T-cell (primary cell): ENCODE measurements at regions not wholly inside any gene's neighbourhood (a gene's known extent, or its start where the extent isn't known, plus 50 kb on each side); places are given as distances from the start of the nearest gene placed in this dataset.

Source experiments
- ATAC-seq, 4 experiments: fragments of 200-7000 bp in 3 of 4; fragments of 150-1000 bp in 1 of 4; cut with Tn5 transposase; replicated peaks in 1 of 4; 1 replicate in 3 of 4; 2 replicates in 1 of 4; pipeline ENCODE4 v1.10.0; 2021; ENCODE audit warnings: moderate library complexity in 3 of 4, mild to moderate bottlenecking in 2 of 4, moderate number of reproducible peaks in 1 of 4
- CTCF ChIA-PET, 2 donors: fragments of 300-600 bp; sonication (Branson Sonifier 250); formaldehyde crosslinking; loops; one replicate each; lab custom pipeline; 2022; ENCODE audit warnings: antibody characterized with exemption in 2 of 2; lab: Charles Lee
- POLR2A ChIA-PET, 2 donors: fragments of 300-600 bp; sonication (Branson Sonifier 250); formaldehyde crosslinking; loops; one replicate each; lab custom pipeline; 2022; ENCODE audit warnings: antibody characterized with exemption in 2 of 2; lab: Charles Lee
- DNase-seq, 35 experiments: peaks; one replicate each; pipeline versions ENCODE4 v3.0.0 to v3.0.0-alpha.2; 2013 to 2023
- H3K27ac ChIP-seq: one replicate; pipeline ENCODE4 v1.5.1; 2013; ENCODE audit warnings: low read length
- H3K27me3 ChIP-seq, 2 experiments: replicated peaks in 1 of 2; 1 replicate in 1 of 2; 2 replicates in 1 of 2; pipeline versions ENCODE4 v1.6.1 to v1.7.0; 2013; ENCODE audit warnings: low read length in 1 of 2, mixed read lengths in 1 of 2; ENCODE audit not compliant: control insufficient read depth in 2 of 2, insufficient read depth in 2 of 2; ENCODE audit errors: extremely low read depth in 1 of 2
- H3K36me3 ChIP-seq, 2 donors: 1 replicate in 1 of 2; 2 replicates in 1 of 2; pipeline versions ENCODE4 v1.6.1 to v1.7.0; 2013; ENCODE audit warnings: low read length in 1 of 2; ENCODE audit not compliant: control insufficient read depth in 2 of 2, insufficient read depth in 1 of 2; ENCODE audit errors: extremely low read depth in 1 of 2
- H3K4me1 ChIP-seq, 2 experiments: 1 replicate in 1 of 2; 2 replicates in 1 of 2; pipeline versions ENCODE4 v1.6.1 to v1.7.0; 2013; ENCODE audit warnings: low read length in 2 of 2, mixed read lengths in 1 of 2; ENCODE audit not compliant: insufficient read depth in 2 of 2, control insufficient read depth in 1 of 2; ENCODE audit errors: extremely low read depth in 1 of 2
- H3K4me3 ChIP-seq, 2 donors: 1 replicate in 1 of 2; 2 replicates in 1 of 2; pipeline versions ENCODE4 v1.5.1 to v1.7.0; 2013; ENCODE audit warnings: mild to moderate bottlenecking in 2 of 2, low read length in 1 of 2, moderate library complexity in 1 of 2; ENCODE audit not compliant: control insufficient read depth in 1 of 2; ENCODE audit errors: extremely low read depth in 1 of 2
- H3K9me3 ChIP-seq: 2 replicates; pipeline ENCODE4 v1.7.0; 2013
- H3K27ac Mint-ChIP-seq, 2 donors: one replicate each; pipeline ENCODE4 v1.8.0; 2020 to 2021; ENCODE audit warnings: mild to moderate bottlenecking in 2 of 2, mixed read lengths in 2 of 2
- H3K27me3 Mint-ChIP-seq, 2 donors: one replicate each; pipeline ENCODE4 v1.8.0; 2021 to 2022; ENCODE audit warnings: mixed read lengths in 2 of 2
- H3K36me3 Mint-ChIP-seq: one replicate; pipeline ENCODE4 v1.8.0; 2021; ENCODE audit warnings: mixed read lengths
- H3K4me1 Mint-ChIP-seq, 3 donors: one replicate each; pipeline ENCODE4 v1.8.0; 2020 to 2022; ENCODE audit warnings: mixed read lengths in 3 of 3, mild to moderate bottlenecking in 1 of 3
- H3K4me3 Mint-ChIP-seq, 3 donors: one replicate each; pipeline ENCODE4 v1.8.0; 2020 to 2022; ENCODE audit warnings: mild to moderate bottlenecking in 3 of 3, mixed read lengths in 3 of 3, moderate library complexity in 3 of 3
- H3K9me3 Mint-ChIP-seq, 3 donors: one replicate each; pipeline ENCODE4 v1.8.0; 2020 to 2022; ENCODE audit warnings: mixed read lengths in 3 of 3
- WGBS: methylation state at CpG from one replicate; pipeline ENCODE4 v1.1.5; 2013; ENCODE audit warnings: missing lambda C conversion rate; ENCODE audit not compliant: insufficient coverage; 5-methylcytosine and 5-hydroxymethylcytosine counted together

DNA sequence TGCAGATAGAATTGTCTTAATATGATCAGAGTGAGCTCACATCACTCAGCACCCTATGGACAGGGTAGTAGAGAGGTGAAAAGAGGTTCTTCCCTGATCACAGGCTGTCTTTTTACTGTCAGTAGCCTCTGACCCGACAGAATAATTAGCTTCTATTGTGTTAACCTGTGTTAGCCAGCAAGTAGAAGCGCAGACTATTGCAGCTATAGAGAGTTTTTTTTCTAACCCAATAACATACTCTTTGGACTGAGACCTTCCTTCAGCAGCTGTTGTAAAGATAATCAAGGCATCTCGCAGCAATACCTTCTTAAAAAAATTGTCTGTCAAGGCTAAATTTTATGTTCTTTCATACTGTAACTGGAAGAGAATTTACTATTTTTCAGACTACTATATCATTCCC lies 670.4 kb downstream of the ADCYAP1 start:
- Histone ChIP-seq H3K9me3 (no peaks in the 10 kb centered on the region), H3K27ac (no peak overlapping the region), H3K36me3 (no peaks in the 10 kb centered on the region), H3K27me3 (no peaks in the 10 kb centered on the region), H3K4me3 (no peak overlapping the region), H3K4me1 (no peaks in the 10 kb centered on the region)
- H3K27me3 Mint-ChIP-seq, result no peaks in the 10 kb centered on the region
- WGBS, result no CpG with 5 or more reads among the region's 3 CpGs
- no peaks in the 10 kb centered on the region for H3K4me1 Mint-ChIP-seq
- no peak for ATAC-seq
- no peak overlapping the region for H3K4me3 Mint-ChIP-seq
- ChIA-PET CTCF (no interaction called here), POLR2A (no interaction called here)
- no peaks in the 10 kb centered on the region for H3K36me3 Mint-ChIP-seq
- no peak for DNase-seq
- H3K27ac Mint-ChIP-seq, result no peak overlapping the region
- no peaks in the 10 kb centered on the region for H3K9me3 Mint-ChIP-seq

DNA sequence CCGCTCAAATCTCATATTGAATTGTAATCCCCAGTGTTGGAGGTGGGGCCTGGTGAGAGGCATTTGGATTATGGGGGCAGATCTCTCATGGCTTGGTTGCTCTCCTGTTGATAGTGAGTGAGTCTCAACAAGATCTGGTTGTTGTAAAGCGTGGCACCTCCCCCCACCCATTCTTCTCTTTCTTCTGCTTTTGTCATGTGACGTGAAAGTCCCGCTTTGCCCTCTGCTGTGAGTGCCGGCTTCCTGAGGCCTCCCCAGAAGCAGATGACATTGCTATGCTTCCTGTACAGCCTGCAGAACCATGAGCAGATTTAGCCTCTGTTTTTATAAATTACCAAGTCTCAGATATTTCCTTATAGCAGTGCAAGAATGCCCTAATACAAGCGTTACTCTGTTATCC lies 673.8 kb downstream of the ADCYAP1 start:
- Histone ChIP-seq H3K4me3 (no peak overlapping the region), H3K27ac (no peak overlapping the region), H3K36me3 (no peaks in the 10 kb centered on the region), H3K9me3 (no peaks in the 10 kb centered on the region), H3K4me1 (no peaks in the 10 kb centered on the region), H3K27me3 (no peaks in the 10 kb centered on the region)
- Mint-ChIP-seq H3K4me1 (no peaks in the 10 kb centered on the region), H3K27ac (no peak overlapping the region), H3K36me3 (no peaks in the 10 kb centered on the region), H3K27me3 (peaks cover 3 to 10% of the 10 kb centered on the region in 2 donors), H3K9me3 (no peaks in the 10 kb centered on the region), H3K4me3 (no peak overlapping the region)
- ATAC-seq, result no peak
- no peak for DNase-seq
- POLR2A ChIA-PET, result no interaction called here
- WGBS, result 72% methylated on average over 4 of the region's 6 CpGs
- CTCF ChIA-PET, result no interaction called here

DNA sequence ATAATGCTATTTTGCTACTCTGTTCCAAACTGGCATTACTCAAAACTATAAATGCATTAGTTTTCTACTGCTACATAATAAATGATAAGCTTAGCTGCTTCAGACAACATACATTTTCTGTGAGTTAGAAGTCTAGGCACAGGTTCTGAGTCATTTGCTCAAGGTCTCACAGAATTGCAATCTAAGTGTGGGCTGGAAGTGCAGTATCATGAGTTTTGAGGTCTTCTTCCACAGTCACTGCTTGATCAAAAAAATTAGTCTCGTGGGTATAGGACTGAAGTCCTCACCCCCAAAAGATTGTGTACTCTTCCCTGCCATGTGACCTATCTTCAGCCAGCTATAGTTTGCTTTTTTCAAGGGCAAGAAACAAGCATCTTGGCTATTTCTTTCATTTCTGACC lies 676.9 kb downstream of the ADCYAP1 start:
- ChIA-PET POLR2A (no interaction called here), CTCF (no interaction called here)
- no peaks in the 10 kb centered on the region for H3K9me3 ChIP-seq
- H3K27ac ChIP-seq, result no peak overlapping the region
- no peaks in the 10 kb centered on the region for H3K9me3 Mint-ChIP-seq
- H3K36me3 ChIP-seq, result no peaks in the 10 kb centered on the region
- H3K4me1 Mint-ChIP-seq, result peaks cover 0 to 2% (median 0%) of the 10 kb centered on the region in 3 donors
- H3K36me3 Mint-ChIP-seq, result no peaks in the 10 kb centered on the region
- DNase-seq, result no peak
- no peak overlapping the region for H3K27ac Mint-ChIP-seq
- ATAC-seq, result no peak
- no peak overlapping the region for H3K4me3 ChIP-seq
- 50% methylated on average over 1 of the region's 1 CpG for WGBS
- no peaks in the 10 kb centered on the region for H3K27me3 ChIP-seq
- no peak overlapping the region for H3K4me3 Mint-ChIP-seq
- H3K27me3 Mint-ChIP-seq, result peaks cover 8 to 16% of the 10 kb centered on the region in 2 donors
- H3K4me1 ChIP-seq, result no peaks in the 10 kb centered on the region

DNA sequence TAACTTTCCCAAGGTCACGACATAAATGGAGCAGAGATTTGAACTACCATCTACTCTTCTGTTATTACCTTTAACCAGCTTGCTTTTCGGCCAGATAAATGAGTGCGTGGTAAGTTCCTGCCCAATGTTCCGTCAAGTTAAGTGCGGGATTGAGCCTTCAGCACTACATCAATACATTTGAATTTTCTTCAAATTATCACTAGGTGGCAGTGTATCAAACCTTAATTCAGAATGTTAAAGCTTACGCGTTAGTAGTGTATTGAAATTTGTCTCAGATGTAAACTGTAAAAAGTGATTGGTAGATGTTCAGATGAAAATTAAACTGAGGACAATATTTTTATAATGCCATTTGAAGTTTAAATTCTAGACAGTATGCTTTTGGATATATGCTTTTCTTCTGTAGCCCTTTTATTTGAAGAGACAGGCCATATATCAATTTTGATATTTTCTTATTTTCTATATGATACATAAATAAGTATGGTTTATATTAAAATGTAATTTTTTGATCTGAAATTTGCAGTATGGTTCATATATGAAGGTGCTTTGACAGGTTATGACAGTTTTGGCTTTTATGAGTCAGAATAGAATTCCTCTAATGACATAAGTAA lies 681.3 kb downstream of the ADCYAP1 start:
- Histone ChIP-seq H3K27me3 (no peaks in the 10 kb centered on the region), H3K4me3 (no peak overlapping the region), H3K4me1 (no peaks in the 10 kb centered on the region), H3K27ac (no peak overlapping the region), H3K9me3 (no peaks in the 10 kb centered on the region), H3K36me3 (no peaks in the 10 kb centered on the region)
- peaks cover 0 to 2% (median 0%) of the 10 kb centered on the region in 3 donors for H3K4me1 Mint-ChIP-seq
- H3K27me3 Mint-ChIP-seq, result peaks cover 8 to 15% of the 10 kb centered on the region in 2 donors
- no peak overlapping the region for H3K27ac Mint-ChIP-seq
- ATAC-seq (no peak), DNase-seq (peak in 1 of 35 experiments; percentile 19)
- POLR2A ChIA-PET, result no interaction called here
- no peak overlapping the region for H3K4me3 Mint-ChIP-seq
- WGBS, result 7% methylated on average over 3 of the region's 7 CpGs
- CTCF ChIA-PET, result interaction anchor here in 1 of 2 donors (1.3 to 1.5 kb wide), 2 partner anchors 956 to 961 kb away, joined by 6 to 10 read pairs; no protein-coding TSS in a partner anchor
- no peaks in the 10 kb centered on the region for H3K9me3 Mint-ChIP-seq
- no peaks in the 10 kb centered on the region for H3K36me3 Mint-ChIP-seq

DNA sequence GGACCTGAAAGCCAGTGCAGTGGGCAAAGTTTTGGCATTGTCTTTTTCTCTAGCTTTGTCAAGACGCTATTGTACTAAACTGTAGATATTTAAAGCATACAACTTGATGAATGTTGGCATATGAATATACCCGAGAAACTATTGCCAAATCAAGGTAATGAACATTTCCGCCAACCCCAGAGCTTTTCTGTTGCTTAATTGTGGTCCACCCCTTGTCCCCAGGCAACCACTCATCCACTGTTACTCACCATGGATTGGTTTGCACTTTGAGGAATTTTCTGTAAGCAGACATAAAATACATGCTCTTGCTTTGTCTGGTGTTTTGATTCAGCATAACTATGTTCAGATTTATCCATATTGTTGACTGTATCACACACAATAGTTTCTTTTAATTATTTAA lies 688.4 kb downstream of the ADCYAP1 start:
- CTCF ChIA-PET, result no interaction called here
- no CpG with 5 or more reads among the region's 3 CpGs for WGBS
- H3K4me3 Mint-ChIP-seq, result no peak overlapping the region

DNA sequence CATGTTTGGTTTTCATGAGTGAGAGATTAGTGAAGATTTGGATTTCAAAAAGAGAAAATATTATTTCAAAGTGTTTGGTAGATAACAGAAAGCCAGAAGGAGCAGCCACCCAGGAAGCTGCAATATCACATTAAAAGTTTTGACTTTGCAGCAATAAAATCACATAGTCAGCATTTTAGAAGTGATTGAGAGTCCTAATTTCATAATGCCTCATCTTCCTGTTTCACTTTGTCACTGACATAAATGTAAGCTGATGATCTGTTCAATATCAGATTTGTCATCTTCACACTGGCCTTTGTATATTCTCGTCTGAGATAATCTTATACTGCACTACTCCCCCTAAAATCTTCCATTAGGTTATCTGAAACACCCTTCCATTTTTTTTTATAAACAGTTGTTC lies 690.5 kb downstream of the ADCYAP1 start:
- no peaks in the 10 kb centered on the region for H3K36me3 Mint-ChIP-seq
- no peaks in the 10 kb centered on the region for H3K4me1 ChIP-seq
- no CpG with 5 or more reads among the region's 1 CpG for WGBS
- no peak overlapping the region for H3K4me3 ChIP-seq
- POLR2A ChIA-PET, result no interaction called here
- DNase-seq (no peak), ATAC-seq (no peak)
- no peak overlapping the region for H3K27ac Mint-ChIP-seq
- peaks cover 0 to 2% of the 10 kb centered on the region in 2 donors for H3K27me3 Mint-ChIP-seq
- CTCF ChIA-PET, result no interaction called here
- H3K36me3 ChIP-seq, result no peaks in the 10 kb centered on the region
- no peaks in the 10 kb centered on the region for H3K9me3 Mint-ChIP-seq
- H3K9me3 ChIP-seq, result no peaks in the 10 kb centered on the region
- H3K4me1 Mint-ChIP-seq, result no peaks in the 10 kb centered on the region
- no peak overlapping the region for H3K4me3 Mint-ChIP-seq
- no peak overlapping the region for H3K27ac ChIP-seq
- no peaks in the 10 kb centered on the region for H3K27me3 ChIP-seq

More for the DNA sequence above, 688.4 kb downstream of the ADCYAP1 start:
- DNase-seq, result no peak
- H3K36me3 ChIP-seq, result no peaks in the 10 kb centered on the region
- no peaks in the 10 kb centered on the region for H3K4me1 Mint-ChIP-seq
- ATAC-seq, result no peak
- no peak overlapping the region for H3K27ac Mint-ChIP-seq
- no peaks in the 10 kb centered on the region for H3K27me3 ChIP-seq
- POLR2A ChIA-PET, result no interaction called here
- H3K4me3 ChIP-seq, result no peak overlapping the region
- H3K36me3 Mint-ChIP-seq, result no peaks in the 10 kb centered on the region
- no peaks in the 10 kb centered on the region for H3K4me1 ChIP-seq
- no peak overlapping the region for H3K27ac ChIP-seq
- no peaks in the 10 kb centered on the region for H3K9me3 Mint-ChIP-seq
- no peaks in the 10 kb centered on the region for H3K9me3 ChIP-seq
- H3K27me3 Mint-ChIP-seq, result peaks cover 0 to 2% of the 10 kb centered on the region in 2 donors

GRCh38 chr18:1599196-1599595 lies 694.5 kb downstream of the ADCYAP1 start:
- no peak overlapping the region for H3K4me3 Mint-ChIP-seq
- H3K27ac Mint-ChIP-seq, result no peak overlapping the region
- H3K36me3 Mint-ChIP-seq, result no peaks in the 10 kb centered on the region
- Histone ChIP-seq H3K9me3 (no peaks in the 10 kb centered on the region), H3K27ac (no peak overlapping the region), H3K4me3 (no peak overlapping the region), H3K27me3 (no peaks in the 10 kb centered on the region), H3K36me3 (no peaks in the 10 kb centered on the region), H3K4me1 (no peaks in the 10 kb centered on the region)
- H3K27me3 Mint-ChIP-seq, result no peaks in the 10 kb centered on the region
- no CpG with 5 or more reads among the region's 3 CpGs for WGBS
- ATAC-seq (no peak), DNase-seq (no peak)
- H3K4me1 Mint-ChIP-seq, result no peaks in the 10 kb centered on the region
- H3K9me3 Mint-ChIP-seq, result no peaks in the 10 kb centered on the region
- ChIA-PET POLR2A (interaction anchor here in 1 of 2 donors (0.7 kb wide), 1 partner anchor 844 kb away, joined by 3 read pairs; no protein-coding TSS in a partner anchor), CTCF (no interaction called here)
